HCT116 (cell line): ENCODE measurements at regions not wholly inside any gene's neighbourhood (a gene's known extent, or its start where the extent isn't known, plus 50 kb on each side); places are given as distances from the start of the nearest gene placed in this dataset.

Experiments
- ATAC-seq: fragments of 200-7000 bp; cut with Tn5 transposase; 2 replicates; pipeline ENCODE4 v1.9.1; 2020; ENCODE audit warnings: mild to moderate bottlenecking, moderate library complexity
- BruUV-seq: library from RNA; stranded (reverse); fragments of 400-500 nt; replicated peaks from 2 replicates; lab custom pipeline; 2021; lab: Mats Ljungman, UMichigan
- CTCF ChIA-PET: fragments of 300-600 bp; sonication (Branson Sonifier 250); formaldehyde crosslinking; loops from one replicate; lab custom pipeline; 2021; ENCODE audit warnings: antibody characterized with exemption; lab: Charles Lee
- POLR2A ChIA-PET: fragments of 300-600, 350-600 bp; sonication (Branson Sonifier 250); formaldehyde crosslinking; loops from one replicate; lab custom pipeline; 2021; ENCODE audit warnings: antibody characterized with exemption; lab: Charles Lee
- RAD21 ChIA-PET, 2 experiments: fragments of 300-600 bp; sonication (Branson Sonifier 250); formaldehyde crosslinking; loops; one replicate each; lab custom pipeline; 2023; ENCODE audit warnings: low total read pairs in 2 of 2; ENCODE audit not compliant: uncharacterized antibody in 2 of 2, unreplicated experiment in 2 of 2, low non-redundant PET in 1 of 2; lab: Charles Lee
- DNase-seq: peaks from one replicate; pipeline ENCODE4 v3.0.0-alpha.2; 2010; ENCODE audit warnings: low read depth, low spot score
- H2AFZ ChIP-seq: fragments of 200-600 bp; shearing (Covaris generic), sonication (generic); 2 replicates; pipeline ENCODE4 v1.6.1; 2017; ENCODE audit warnings: low read depth, mixed run types, mixed read lengths, antibody characterized with exemption, low read length; ENCODE audit not compliant: poor library complexity, severe bottlenecking
- H3K27ac ChIP-seq: 2 replicates; pipeline ENCODE4 v1.5.1; 2012; ENCODE audit warnings: low read depth, low read length
- H3K27me3 ChIP-seq: fragments of 200-600 bp; sonication (generic); 2 replicates; pipeline ENCODE4 v1.6.1; 2016; ENCODE audit warnings: mixed run types, low read length, mixed read lengths; ENCODE audit not compliant: insufficient read depth
- H3K36me3 ChIP-seq, 2 experiments: fragments of 200-500 bp in 1 of 2; fragments of 200-600 bp in 1 of 2; sonication (Bioruptor generic) in 1 of 2; sonication (generic) in 1 of 2; 2 replicates each; pipeline versions ENCODE4 v1.5.1 to v1.6.1; 2014 to 2016; ENCODE audit warnings: low read length in 2 of 2, inconsistent platforms in 1 of 2, mixed read lengths in 1 of 2, mixed run types in 1 of 2; ENCODE audit not compliant: insufficient read depth in 2 of 2, control insufficient read depth in 1 of 2
- H3K4me1 ChIP-seq, 2 experiments: fragments of 200-600 bp in 1 of 2; sonication (generic) in 1 of 2; 2 replicates each; pipeline versions ENCODE4 v1.5.1 to v1.6.1; 2012 to 2017; ENCODE audit warnings: low read length in 2 of 2, inconsistent platforms in 1 of 2, mild to moderate bottlenecking in 1 of 2, mixed read lengths in 1 of 2, mixed run types in 1 of 2, moderate library complexity in 1 of 2; ENCODE audit not compliant: insufficient read depth in 2 of 2, control insufficient read depth in 1 of 2
- H3K4me2 ChIP-seq: fragments of 200-600 bp; sonication (generic); 2 replicates; pipeline ENCODE4 v1.6.1; 2017; ENCODE audit warnings: mixed run types, low read length, mixed read lengths
- H3K4me3 ChIP-seq, 2 experiments: fragments of 200-600 bp in 1 of 2; sonication (generic) in 1 of 2; replicated peaks in 1 of 2; 2 replicates each; pipeline ENCODE4 v1.5.1; 2011 to 2016; ENCODE audit warnings: low read length in 2 of 2, control low read depth in 1 of 2, low read depth in 1 of 2, mild to moderate bottlenecking in 1 of 2, mixed read lengths in 1 of 2, mixed run types in 1 of 2
- H3K79me2 ChIP-seq: fragments of 200-600 bp; sonication (generic); 2 replicates; pipeline ENCODE4 v1.6.1; 2017; ENCODE audit warnings: mild to moderate bottlenecking, mixed run types, low read length, moderate library complexity, mixed read lengths; ENCODE audit not compliant: insufficient read depth
- H3K9ac ChIP-seq: fragments of 200-600 bp; sonication (generic); 2 replicates; pipeline ENCODE4 v1.6.1; 2016; ENCODE audit warnings: low read length, mixed read lengths
- H3K9me2 ChIP-seq: fragments of 200-600 bp; sonication (generic), shearing (Covaris generic); 2 replicates; pipeline ENCODE4 v1.6.1; 2017; ENCODE audit warnings: mixed run types, mild to moderate bottlenecking, moderate library complexity; ENCODE audit not compliant: insufficient read depth
- H3K9me3 ChIP-seq, 2 experiments: fragments of 200-500 bp in 1 of 2; fragments of 200-600 bp in 1 of 2; sonication (Bioruptor generic) in 1 of 2; sonication (generic) in 1 of 2; 2 replicates each; pipeline ENCODE4 v1.6.1; 2014 to 2017; ENCODE audit warnings: low read length in 2 of 2, mixed read lengths in 2 of 2, inconsistent platforms in 1 of 2, low read depth in 1 of 2, mild to moderate bottlenecking in 1 of 2, mixed run types in 1 of 2, moderate library complexity in 1 of 2; ENCODE audit not compliant: control insufficient read depth in 1 of 2, insufficient read depth in 1 of 2
- H4K20me1 ChIP-seq: fragments of 200-600 bp; sonication (generic), shearing (Covaris generic); 2 replicates; pipeline ENCODE4 v1.6.1; 2017; ENCODE audit warnings: mixed run types, mild to moderate bottlenecking, moderate library complexity; ENCODE audit not compliant: insufficient read depth
- CBX3 ChIP-seq: IDR thresholded peaks from 2 replicates; pipeline ENCODE4 v1.6.1; 2012; ENCODE audit warnings: low read depth
- EGR1 ChIP-seq: IDR thresholded peaks from 2 replicates; pipeline ENCODE4 v1.6.1; 2012; ENCODE audit warnings: low read depth
- JUND ChIP-seq: IDR thresholded peaks from 2 replicates; pipeline ENCODE4 v1.6.1; 2012
- POLR2AphosphoS5 ChIP-seq: IDR thresholded peaks from 2 replicates; pipeline ENCODE4 v1.6.1; 2011; ENCODE audit warnings: mild to moderate bottlenecking, low read depth, low read length, moderate library complexity
- RAD21 ChIP-seq: IDR thresholded peaks from 2 replicates; pipeline ENCODE4 v1.6.1; 2012; ENCODE audit warnings: low read depth, mild to moderate bottlenecking
- SP1 ChIP-seq: IDR thresholded peaks from 2 replicates; pipeline ENCODE4 v1.6.1; 2012; ENCODE audit warnings: low read depth
- SRF ChIP-seq: IDR thresholded peaks from 2 replicates; pipeline ENCODE4 v1.6.1; 2012; ENCODE audit warnings: low read depth
- TCF7L2 ChIP-seq: IDR thresholded peaks from 2 replicates; pipeline ENCODE4 v1.7.0; 2011; ENCODE audit warnings: borderline replicate concordance, inconsistent platforms; ENCODE audit not compliant: insufficient read depth, insufficient read length; ENCODE audit errors: extremely low read depth
- ZFX ChIP-seq: fragments of 450-650 bp; IDR thresholded peaks from 2 replicates; pipeline ENCODE4 v1.6.1; 2017
- ZNF274 ChIP-seq: fragments of 200-500 bp; sonication (Bioruptor generic); IDR thresholded peaks from 2 replicates; pipeline ENCODE4 v1.6.1; 2014; ENCODE audit warnings: mild to moderate bottlenecking, low read depth, low read length, inconsistent platforms
- intact Hi-C: fragments of 100-400 bp; cut with micrococcal nuclease; formaldehyde crosslinking; loops from 2 replicates; pipeline ENCODE4 v1.10.0; 2022
- TF ChIP-seq, protein P1 (sequence below): IDR thresholded peaks from 2 replicates; pipeline ENCODE4 v1.6.1; 2012
- TF ChIP-seq, protein P2 (sequence below): IDR thresholded peaks from 2 replicates; pipeline ENCODE4 v1.6.1; 2012
- TF ChIP-seq, protein P3 (sequence below): IDR thresholded peaks from 2 replicates; pipeline ENCODE4 v1.6.1; 2012; ENCODE audit warnings: low read depth

DNA sequence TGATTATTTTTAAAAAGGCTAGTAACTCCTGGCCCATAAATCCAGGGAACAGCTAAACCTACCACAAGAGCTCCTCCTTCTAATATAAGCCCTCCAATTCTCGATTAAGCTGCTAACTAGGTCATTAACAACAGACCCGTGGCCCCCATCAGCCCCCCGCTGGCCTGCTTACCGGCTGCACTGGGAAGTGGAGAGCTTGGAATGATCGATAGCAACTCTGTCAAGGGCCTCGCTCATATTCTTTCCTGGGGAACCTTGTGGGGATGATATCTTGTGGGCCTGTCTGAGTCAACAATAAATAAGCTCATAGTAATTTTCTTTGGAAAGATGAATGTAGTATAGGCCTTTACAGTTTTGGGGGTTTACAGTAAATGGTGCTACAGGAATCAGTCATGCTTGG, 353.5 kb downstream of the TCERG1L start:
- Histone ChIP-seq H2AFZ (no peak overlapping the region), H3K9me3 (no peaks in the 10 kb centered on the region), H3K9me2 (no peaks in the 10 kb centered on the region), H3K79me2 (no peaks in the 10 kb centered on the region), H3K9ac (no peak overlapping the region), H4K20me1 (no peaks in the 10 kb centered on the region), H3K27ac (no peak overlapping the region), H3K27me3 (no peaks in the 10 kb centered on the region), H3K4me3 (no peak overlapping the region), H3K36me3 (no peaks in the 10 kb centered on the region)
- POLR2A ChIA-PET: no interaction called here
- no TSS peak for BruUV-seq
- RAD21 ChIA-PET: no interaction called here
- ATAC-seq: no peak
- TF ChIP-seq, protein P1, sequence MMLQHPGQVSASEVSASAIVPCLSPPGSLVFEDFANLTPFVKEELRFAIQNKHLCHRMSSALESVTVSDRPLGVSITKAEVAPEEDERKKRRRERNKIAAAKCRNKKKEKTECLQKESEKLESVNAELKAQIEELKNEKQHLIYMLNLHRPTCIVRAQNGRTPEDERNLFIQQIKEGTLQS: no peak
- TF ChIP-seq EGR1: no peak
- TF ChIP-seq RAD21: no peak
- no peak for TF ChIP-seq SP1
- no peak for TF ChIP-seq ZNF274
- TF ChIP-seq, protein P2, sequence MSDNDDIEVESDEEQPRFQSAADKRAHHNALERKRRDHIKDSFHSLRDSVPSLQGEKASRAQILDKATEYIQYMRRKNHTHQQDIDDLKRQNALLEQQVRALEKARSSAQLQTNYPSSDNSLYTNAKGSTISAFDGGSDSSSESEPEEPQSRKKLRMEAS: no peak
- TF ChIP-seq JUND: no peak
- TF ChIP-seq ZFX: no peak
- TF ChIP-seq TCF7L2: no peak
- no peak for TF ChIP-seq CBX3
- no peak for TF ChIP-seq POLR2AphosphoS5
- TF ChIP-seq, protein P3, sequence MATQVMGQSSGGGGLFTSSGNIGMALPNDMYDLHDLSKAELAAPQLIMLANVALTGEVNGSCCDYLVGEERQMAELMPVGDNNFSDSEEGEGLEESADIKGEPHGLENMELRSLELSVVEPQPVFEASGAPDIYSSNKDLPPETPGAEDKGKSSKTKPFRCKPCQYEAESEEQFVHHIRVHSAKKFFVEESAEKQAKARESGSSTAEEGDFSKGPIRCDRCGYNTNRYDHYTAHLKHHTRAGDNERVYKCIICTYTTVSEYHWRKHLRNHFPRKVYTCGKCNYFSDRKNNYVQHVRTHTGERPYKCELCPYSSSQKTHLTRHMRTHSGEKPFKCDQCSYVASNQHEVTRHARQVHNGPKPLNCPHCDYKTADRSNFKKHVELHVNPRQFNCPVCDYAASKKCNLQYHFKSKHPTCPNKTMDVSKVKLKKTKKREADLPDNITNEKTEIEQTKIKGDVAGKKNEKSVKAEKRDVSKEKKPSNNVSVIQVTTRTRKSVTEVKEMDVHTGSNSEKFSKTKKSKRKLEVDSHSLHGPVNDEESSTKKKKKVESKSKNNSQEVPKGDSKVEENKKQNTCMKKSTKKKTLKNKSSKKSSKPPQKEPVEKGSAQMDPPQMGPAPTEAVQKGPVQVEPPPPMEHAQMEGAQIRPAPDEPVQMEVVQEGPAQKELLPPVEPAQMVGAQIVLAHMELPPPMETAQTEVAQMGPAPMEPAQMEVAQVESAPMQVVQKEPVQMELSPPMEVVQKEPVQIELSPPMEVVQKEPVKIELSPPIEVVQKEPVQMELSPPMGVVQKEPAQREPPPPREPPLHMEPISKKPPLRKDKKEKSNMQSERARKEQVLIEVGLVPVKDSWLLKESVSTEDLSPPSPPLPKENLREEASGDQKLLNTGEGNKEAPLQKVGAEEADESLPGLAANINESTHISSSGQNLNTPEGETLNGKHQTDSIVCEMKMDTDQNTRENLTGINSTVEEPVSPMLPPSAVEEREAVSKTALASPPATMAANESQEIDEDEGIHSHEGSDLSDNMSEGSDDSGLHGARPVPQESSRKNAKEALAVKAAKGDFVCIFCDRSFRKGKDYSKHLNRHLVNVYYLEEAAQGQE: no peak
- no peak for TF ChIP-seq SRF
- TF ChIP-seq, all 23 proteins: peak for 0
- intact Hi-C loops: no loop called here
- Histone ChIP-seq H3K4me2 (no peak overlapping the region), H3K4me1 (no peaks in the 10 kb centered on the region)
- CTCF ChIA-PET: no interaction called here
- DNase-seq: no peak
